CD4-positive, alpha-beta T cell treated with Interleukin-15 for 4 hours (primary cell): ENCODE measurements at regions not wholly inside any gene's neighbourhood (a gene's known extent, or its start where the extent isn't known, plus 50 kb on each side); places are given as distances from the start of the nearest gene placed in this dataset.
"Not testable (repeated sequence)": the region's sequence is repeated elsewhere in the genome, so short reads cannot be mapped to it uniquely, and the experiment has no call there.

ENCODE experiments used
- DNase-seq: peaks from one replicate; pipeline ENCODE4 v3.0.0-alpha.2; 2020; ENCODE audit warnings: low spot score

DNA sequence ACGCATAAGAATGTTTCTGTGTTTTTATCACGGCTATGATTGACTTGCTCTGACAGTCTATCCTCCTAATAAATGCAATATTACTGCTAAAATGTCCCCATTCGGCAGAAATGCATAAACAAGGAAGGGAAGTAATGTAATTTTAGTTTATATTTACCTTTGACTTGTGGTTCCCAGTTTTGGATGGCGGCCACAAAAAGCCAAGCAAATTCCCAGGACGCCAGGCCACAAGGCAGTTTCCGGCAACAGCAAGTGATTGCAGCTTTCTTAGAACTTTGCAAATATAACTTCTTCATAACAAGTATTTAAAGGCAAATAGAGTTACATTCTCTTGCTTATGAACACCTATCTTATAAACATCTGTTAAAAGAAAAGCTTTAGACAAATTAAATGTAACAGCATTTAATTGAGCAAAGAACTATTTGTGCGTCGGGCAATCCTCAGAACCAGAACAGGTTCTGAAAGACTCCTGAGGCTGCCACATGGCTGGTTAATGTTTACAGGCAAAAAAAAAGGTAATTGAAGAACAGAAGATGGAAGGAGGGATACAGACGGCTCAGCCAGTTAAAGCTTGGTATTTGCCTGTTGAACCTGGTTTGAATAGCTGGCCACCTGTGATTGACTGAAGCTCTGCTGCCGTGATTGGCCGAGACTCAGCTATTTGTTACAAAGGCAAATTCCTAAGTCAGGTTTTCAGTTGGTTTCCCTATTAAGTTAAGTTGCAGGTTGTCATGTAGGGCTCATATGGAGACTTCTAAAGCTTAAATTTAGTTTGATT, 80.8 kb downstream of the C21orf91 start:
- no peak for DNase-seq

DNA sequence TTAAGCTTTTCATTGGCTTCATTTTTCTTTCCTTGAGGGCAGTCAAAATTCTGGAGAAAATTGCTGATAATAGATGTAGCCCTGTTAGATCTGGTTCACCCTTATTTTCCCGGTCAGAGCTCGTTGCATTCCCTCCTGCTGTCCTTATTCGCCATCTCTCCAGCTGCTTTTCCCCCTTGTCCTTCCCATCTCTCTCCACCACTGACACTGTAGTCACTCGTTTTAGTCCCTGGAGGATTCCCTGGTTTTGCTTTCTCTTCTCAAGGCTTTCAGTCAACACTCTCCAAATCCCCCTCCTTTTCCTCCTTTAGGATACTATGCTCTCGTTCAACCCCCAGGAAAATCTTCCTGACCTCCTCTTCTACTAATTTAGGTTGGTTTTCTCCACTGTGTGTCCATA, 83.1 kb downstream of the C21orf91 start:
- DNase-seq = no peak

DNA sequence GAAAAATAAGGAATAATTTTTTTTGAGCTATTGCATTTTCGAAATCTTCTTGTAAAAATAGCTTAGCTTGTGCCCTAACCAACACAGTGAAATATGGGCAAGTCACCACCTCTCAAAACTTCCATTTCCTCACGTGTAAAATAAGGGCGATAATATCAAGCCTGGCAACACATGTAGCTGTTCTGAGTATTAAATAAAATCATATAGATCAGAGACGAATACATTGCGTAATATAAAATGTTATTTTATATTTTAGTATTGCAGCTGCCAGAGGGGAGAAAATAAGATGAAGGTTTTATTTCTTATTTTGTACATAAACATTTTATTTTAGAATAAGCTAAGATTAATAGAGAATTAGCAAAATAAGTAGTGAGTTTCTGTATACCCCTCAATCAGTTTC, 85.9 kb downstream of the C21orf91 start:
- no peak for DNase-seq

DNA sequence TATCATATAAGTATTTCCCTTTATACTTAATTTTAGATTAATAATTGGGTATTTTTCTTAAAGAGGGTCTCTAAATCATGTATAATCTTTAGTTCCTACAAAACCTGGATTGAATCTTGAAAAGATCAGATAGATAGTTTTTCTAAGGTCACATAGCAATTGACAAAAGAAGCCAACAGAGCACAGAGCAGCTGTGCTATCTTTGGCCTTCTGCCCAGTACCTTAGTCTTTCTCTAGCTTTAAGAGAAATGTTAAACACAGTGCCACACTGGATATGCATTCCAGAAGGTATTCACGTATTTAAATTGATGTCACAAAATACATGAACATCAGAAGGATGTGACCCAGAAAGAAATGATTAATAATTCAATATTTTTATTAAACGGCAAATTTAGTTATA, 86.8 kb downstream of the C21orf91 start:
- DNase-seq = no peak

- no peak for DNase-seq
Measured at GRCh38 chr21:17731554-17731953, 87.6 kb downstream of the C21orf91 start.

DNA sequence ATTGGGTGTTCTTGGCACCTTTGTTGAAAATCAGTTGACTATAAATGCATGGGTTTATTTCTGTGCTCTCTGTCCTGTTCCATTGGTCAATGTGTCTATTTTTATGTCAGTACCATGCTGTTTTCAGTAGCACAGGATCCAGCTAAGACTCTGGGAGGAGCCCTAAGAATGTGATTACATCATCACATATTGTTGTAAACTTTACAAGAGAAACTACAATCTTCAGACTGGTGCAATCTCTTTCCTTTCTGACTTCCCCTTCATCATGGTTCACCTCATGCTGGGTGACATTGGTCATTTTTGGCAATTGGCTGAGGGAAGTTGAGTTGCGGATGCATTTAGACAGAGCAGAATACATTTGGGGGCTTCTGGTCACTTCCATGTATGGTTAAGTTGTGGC, 88.4 kb downstream of the C21orf91 start:
- no peak for DNase-seq

DNA sequence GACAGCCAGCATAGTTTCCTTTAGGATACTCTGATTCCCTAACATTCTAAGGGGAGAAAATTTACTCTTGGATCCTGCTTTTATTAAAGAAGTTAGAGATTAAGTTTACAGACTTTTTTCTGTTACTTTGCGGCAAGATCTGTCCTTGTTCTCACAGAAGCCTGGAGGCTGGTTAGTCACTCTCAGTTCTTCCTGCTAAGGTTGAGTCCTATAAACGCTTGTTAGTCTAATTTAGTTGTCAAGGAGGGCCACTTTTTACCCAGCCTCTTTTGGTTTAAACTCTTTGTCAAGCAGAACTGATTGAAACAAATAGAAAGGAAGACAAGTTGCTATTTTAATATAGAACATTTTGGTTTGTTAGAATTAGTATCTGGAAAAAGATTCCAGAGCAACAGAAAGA, 89.7 kb downstream of the C21orf91 start:
- no peak for DNase-seq

DNA sequence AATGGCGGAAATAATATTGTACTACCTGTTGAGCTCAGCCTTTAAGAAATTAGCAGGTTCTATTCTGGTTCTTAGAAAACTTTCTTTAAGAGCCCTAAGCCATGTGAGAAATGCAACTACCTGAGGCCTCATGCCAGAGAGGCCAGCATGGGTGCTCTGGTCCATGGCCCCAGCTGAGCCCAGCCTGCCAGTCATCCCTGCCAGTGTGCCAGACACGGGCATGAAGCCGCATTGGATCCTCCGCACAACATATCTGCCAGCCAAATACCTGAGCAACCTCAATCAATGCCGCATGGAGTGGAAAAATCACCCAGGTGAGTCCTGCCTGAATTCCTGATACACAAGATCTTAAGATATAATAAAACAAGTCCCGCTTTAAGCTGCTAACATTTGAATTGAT, 91.8 kb downstream of the C21orf91 start:
- DNase-seq = no peak

GRCh38 chr21:17726047-17726829, 92.9 kb downstream of the C21orf91 start:
- no peak for DNase-seq

GRCh38 chr21:17725339-17725738, 93.8 kb downstream of the C21orf91 start:
- no peak for DNase-seq

DNA sequence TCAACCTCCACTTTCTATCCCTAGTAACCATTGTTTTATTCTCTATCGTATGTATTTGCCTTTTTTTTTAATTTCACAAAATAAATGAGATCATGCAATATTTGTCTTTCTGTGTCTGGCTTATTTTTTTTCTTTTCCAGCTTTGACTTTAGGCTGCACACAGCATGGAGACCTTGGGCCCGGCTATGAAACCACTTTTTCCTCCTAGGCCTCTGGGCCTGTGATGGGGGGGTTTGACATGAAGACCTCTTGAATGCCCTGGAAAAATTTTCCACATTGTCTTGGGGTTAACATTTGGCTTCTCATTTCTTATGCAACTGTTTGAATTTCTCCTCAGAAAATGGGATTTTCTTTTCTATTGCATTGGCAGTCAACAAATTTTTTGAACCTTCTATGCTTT, 100.2 kb upstream of the BTG3 start:
- no peak for DNase-seq

GRCh38 chr21:17711896-17712295, 99.2 kb upstream of the BTG3 start:
- DNase-seq = no peak

- no peak for DNase-seq
Measured at GRCh38 chr21:17709266-17709611, 96.5 kb upstream of the BTG3 start.

DNA sequence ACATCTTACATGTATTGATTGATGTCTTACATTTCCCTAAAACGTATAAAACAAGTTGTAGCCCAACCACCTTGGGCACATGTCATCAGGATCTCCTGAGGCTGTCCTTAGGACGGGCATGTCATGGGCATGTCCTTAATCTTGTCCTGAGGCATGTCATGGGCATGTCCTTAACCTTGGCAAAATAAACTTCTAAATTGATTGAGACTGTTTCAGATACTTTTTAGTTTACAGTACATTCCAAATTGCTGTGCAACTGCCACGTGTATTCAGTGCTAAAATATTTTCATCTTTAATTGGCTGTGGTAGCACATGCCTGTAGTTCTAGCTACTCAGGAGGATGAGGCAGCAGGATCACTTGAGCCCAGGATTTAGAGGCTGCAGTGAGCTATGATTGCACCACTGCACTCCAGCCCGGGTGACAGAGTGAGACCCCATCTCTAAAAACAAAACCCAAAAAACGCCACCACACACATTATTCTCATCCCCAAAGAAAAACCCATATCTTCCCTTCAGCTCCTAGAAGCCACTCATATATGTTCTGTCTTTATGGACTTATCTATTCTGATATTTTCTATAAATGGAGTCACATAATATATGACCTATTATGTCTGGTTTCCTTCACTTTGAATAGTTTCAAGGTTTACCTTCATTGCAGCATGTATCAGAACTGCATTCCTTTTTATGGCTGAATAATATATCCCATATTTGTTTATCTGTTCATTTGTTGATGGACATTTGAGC, 96.0 kb upstream of the BTG3 start:
- DNase-seq = no peak

- no peak for DNase-seq
Measured at GRCh38 chr21:17699524-17700189, 87.0 kb upstream of the BTG3 start.

DNA sequence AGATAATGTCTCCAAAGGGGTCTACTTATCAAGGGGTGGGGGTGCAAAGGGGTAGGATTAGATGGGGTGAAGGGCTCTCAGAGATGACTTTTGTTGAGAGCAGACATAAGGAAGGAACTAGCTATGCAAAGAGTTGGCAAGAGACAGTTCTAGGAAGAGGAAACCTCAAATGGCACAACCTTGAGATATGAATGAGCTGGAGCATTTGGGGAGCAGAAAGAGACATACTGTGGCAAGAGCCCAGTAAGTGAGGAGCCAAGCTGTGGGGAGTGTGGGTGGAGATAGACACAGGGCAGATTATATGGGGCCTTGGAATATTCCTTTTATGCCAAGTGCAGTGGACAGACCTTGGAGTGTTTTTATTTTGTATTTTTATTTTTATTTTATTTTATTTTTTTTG, 84.8 kb upstream of the BTG3 start:
- DNase-seq = no peak

- DNase-seq = not testable (repeated sequence)
Measured at GRCh38 chr21:17694416-17694815, 81.7 kb upstream of the BTG3 start.

- DNase-seq = no peak
Measured at GRCh38 chr21:17693801-17694200, 81.1 kb upstream of the BTG3 start.

- no peak for DNase-seq
Measured at GRCh38 chr21:17690078-17690494, 77.4 kb upstream of the BTG3 start.

- peak; percentile 64 for DNase-seq
Measured at GRCh38 chr21:17688912-17689874, 76.5 kb upstream of the BTG3 start.

GRCh38 chr21:17682924-17683323, 70.2 kb upstream of the BTG3 start:
- no peak for DNase-seq
